Panc1 (cell line): ENCODE measurements at regions not wholly inside any gene's neighbourhood (a gene's known extent, or its start where the extent isn't known, plus 50 kb on each side); places are given as distances from the start of the nearest gene placed in this dataset.

Experiments used
- ATAC-seq: fragments of 200-7000 bp; cut with Tn5 transposase; 2 replicates; pipeline ENCODE4 v1.9.1; 2020; ENCODE audit warnings: mild to moderate bottlenecking, moderate library complexity
- BruUV-seq: library from RNA; stranded (reverse); fragments of 400-500 nt; replicated peaks from 2 replicates; lab custom pipeline; 2021; lab: Mats Ljungman, UMichigan
- CTCF ChIA-PET: fragments of 300-600 bp; sonication (Branson Sonifier 250); formaldehyde crosslinking; loops from one replicate; lab custom pipeline; 2022; ENCODE audit warnings: antibody characterized with exemption; lab: Charles Lee
- POLR2A ChIA-PET: fragments of 300-600 bp; sonication (Branson Sonifier 250); formaldehyde crosslinking; loops from one replicate; lab custom pipeline; 2022; ENCODE audit warnings: antibody characterized with exemption; lab: Charles Lee
- DNase-seq: peaks from one replicate; pipeline ENCODE4 v3.0.0-alpha.2; 2010; ENCODE audit warnings: low read depth, low spot score
- H3K27ac ChIP-seq: 2 replicates; pipeline ENCODE4 v1.5.1; 2011; ENCODE audit warnings: mild to moderate bottlenecking, low read length, inconsistent platforms
- H3K27me3 ChIP-seq: fragments of 200-500 bp; sonication (Bioruptor generic); 2 replicates; pipeline ENCODE4 v1.6.0; 2014; ENCODE audit warnings: low read length, inconsistent platforms; ENCODE audit not compliant: control insufficient read depth, insufficient read depth
- H3K36me3 ChIP-seq: fragments of 200-500 bp; sonication (Bioruptor generic); 2 replicates; pipeline ENCODE4 v1.5.1; 2014; ENCODE audit warnings: inconsistent platforms, mild to moderate bottlenecking, low read length, moderate library complexity; ENCODE audit not compliant: control insufficient read depth, insufficient read depth
- H3K4me1 ChIP-seq: 2 replicates; pipeline ENCODE4 v1.5.1; 2011; ENCODE audit warnings: inconsistent platforms, mild to moderate bottlenecking, low read length, moderate library complexity; ENCODE audit not compliant: control insufficient read depth, insufficient read depth
- H3K4me3 ChIP-seq, 2 experiments: 2 replicates each; pipeline ENCODE4 v1.5.1; 2011 to 2012; ENCODE audit warnings: low read depth in 2 of 2, low read length in 2 of 2, mild to moderate bottlenecking in 2 of 2, inconsistent platforms in 1 of 2, moderate library complexity in 1 of 2
- H3K9me3 ChIP-seq: fragments of 200-500 bp; sonication (Bioruptor generic); 2 replicates; pipeline ENCODE4 v1.5.1; 2014; ENCODE audit warnings: low read depth, mild to moderate bottlenecking, inconsistent platforms, low read length, moderate library complexity; ENCODE audit not compliant: control insufficient read depth, insufficient read depth
- POLR2AphosphoS5 ChIP-seq: IDR thresholded peaks from 2 replicates; pipeline ENCODE4 v1.6.1; 2012; ENCODE audit warnings: mild to moderate bottlenecking, low read depth, low read length, moderate library complexity
- SIN3A ChIP-seq: IDR thresholded peaks from 2 replicates; pipeline ENCODE4 v1.6.1; 2012; ENCODE audit warnings: low read depth, mild to moderate bottlenecking, low read length, moderate library complexity, borderline replicate concordance; ENCODE audit not compliant: insufficient read depth
- TCF7L2 ChIP-seq: IDR thresholded peaks from 2 replicates; pipeline ENCODE4 v1.6.1; 2011; ENCODE audit warnings: mild to moderate bottlenecking, low read depth, low read length, inconsistent platforms
- in situ Hi-C: cut with HindIII; loops from 2 replicates; pipeline ENCODE4 v1.10.0; 2016; ENCODE audit warnings: low sequenced_read_pairs, low pct_unique_long_range_greater_than_20kb
- intact Hi-C: fragments of 100-400 bp; cut with micrococcal nuclease; formaldehyde crosslinking; loops from one replicate; pipeline ENCODE4 v1.10.0; 2022; ENCODE audit not compliant: unreplicated experiment
- TF ChIP-seq, protein P1 (sequence below): fragments of 450-650 bp; IDR thresholded peaks from 2 replicates; pipeline ENCODE4 v1.5.1; 2017; ENCODE audit warnings: mild to moderate bottlenecking
- TF ChIP-seq, protein P2 (sequence below), 2 experiments: IDR thresholded peaks; 2 replicates each; pipeline ENCODE4 v1.6.1; 2011 to 2012; ENCODE audit warnings: low read depth in 2 of 2, control low read depth in 1 of 2, low read length in 1 of 2, mild to moderate bottlenecking in 1 of 2, moderate library complexity in 1 of 2; ENCODE audit not compliant: insufficient read depth in 1 of 2

DNA sequence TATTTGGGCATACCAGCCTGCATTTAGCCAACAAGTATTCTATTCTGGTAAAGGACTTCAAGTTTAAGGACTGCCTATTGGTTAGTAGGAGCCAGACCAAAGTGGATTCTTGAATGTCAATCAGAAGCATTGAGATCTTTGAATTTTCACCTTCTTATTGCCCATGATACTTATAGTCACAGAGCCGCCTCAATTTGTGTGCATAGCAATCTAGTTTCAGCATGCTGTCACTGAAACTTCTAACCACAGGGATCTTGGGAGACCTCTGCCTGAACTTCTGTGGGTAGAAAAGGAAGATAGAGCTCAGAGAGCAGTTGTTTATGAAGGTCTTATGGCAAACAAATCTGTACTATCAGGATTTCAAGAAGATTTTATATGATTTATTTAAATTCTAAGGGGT is 501.4 kb upstream of the USP24 start:
- in situ Hi-C loops = no loop called here
- ATAC-seq (no peak), DNase-seq (no peak)
- Histone ChIP-seq H3K4me3 (no peak overlapping the region), H3K4me1 (no peaks in the 10 kb centered on the region), H3K27me3 (no peaks in the 10 kb centered on the region), H3K9me3 (no peaks in the 10 kb centered on the region), H3K27ac (no peak overlapping the region), H3K36me3 (no peaks in the 10 kb centered on the region)
- TF ChIP-seq SIN3A (no peak), TCF7L2 (no peak), POLR2AphosphoS5 (no peak)
- TF ChIP-seq, protein P1, sequence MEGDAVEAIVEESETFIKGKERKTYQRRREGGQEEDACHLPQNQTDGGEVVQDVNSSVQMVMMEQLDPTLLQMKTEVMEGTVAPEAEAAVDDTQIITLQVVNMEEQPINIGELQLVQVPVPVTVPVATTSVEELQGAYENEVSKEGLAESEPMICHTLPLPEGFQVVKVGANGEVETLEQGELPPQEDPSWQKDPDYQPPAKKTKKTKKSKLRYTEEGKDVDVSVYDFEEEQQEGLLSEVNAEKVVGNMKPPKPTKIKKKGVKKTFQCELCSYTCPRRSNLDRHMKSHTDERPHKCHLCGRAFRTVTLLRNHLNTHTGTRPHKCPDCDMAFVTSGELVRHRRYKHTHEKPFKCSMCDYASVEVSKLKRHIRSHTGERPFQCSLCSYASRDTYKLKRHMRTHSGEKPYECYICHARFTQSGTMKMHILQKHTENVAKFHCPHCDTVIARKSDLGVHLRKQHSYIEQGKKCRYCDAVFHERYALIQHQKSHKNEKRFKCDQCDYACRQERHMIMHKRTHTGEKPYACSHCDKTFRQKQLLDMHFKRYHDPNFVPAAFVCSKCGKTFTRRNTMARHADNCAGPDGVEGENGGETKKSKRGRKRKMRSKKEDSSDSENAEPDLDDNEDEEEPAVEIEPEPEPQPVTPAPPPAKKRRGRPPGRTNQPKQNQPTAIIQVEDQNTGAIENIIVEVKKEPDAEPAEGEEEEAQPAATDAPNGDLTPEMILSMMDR = no peak
- TF ChIP-seq, protein P2, sequence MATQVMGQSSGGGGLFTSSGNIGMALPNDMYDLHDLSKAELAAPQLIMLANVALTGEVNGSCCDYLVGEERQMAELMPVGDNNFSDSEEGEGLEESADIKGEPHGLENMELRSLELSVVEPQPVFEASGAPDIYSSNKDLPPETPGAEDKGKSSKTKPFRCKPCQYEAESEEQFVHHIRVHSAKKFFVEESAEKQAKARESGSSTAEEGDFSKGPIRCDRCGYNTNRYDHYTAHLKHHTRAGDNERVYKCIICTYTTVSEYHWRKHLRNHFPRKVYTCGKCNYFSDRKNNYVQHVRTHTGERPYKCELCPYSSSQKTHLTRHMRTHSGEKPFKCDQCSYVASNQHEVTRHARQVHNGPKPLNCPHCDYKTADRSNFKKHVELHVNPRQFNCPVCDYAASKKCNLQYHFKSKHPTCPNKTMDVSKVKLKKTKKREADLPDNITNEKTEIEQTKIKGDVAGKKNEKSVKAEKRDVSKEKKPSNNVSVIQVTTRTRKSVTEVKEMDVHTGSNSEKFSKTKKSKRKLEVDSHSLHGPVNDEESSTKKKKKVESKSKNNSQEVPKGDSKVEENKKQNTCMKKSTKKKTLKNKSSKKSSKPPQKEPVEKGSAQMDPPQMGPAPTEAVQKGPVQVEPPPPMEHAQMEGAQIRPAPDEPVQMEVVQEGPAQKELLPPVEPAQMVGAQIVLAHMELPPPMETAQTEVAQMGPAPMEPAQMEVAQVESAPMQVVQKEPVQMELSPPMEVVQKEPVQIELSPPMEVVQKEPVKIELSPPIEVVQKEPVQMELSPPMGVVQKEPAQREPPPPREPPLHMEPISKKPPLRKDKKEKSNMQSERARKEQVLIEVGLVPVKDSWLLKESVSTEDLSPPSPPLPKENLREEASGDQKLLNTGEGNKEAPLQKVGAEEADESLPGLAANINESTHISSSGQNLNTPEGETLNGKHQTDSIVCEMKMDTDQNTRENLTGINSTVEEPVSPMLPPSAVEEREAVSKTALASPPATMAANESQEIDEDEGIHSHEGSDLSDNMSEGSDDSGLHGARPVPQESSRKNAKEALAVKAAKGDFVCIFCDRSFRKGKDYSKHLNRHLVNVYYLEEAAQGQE (IDR thresholded peaks at IDR 0.05; ENCODE audit: insufficient read depth in 1 of 2, low read depth in 2 of 2, low read length in 1 of 2) = no peak
- ChIA-PET CTCF (no interaction called here), POLR2A (no interaction called here)
- intact Hi-C loops = no loop called here
- BruUV-seq = no TSS peak

DNA sequence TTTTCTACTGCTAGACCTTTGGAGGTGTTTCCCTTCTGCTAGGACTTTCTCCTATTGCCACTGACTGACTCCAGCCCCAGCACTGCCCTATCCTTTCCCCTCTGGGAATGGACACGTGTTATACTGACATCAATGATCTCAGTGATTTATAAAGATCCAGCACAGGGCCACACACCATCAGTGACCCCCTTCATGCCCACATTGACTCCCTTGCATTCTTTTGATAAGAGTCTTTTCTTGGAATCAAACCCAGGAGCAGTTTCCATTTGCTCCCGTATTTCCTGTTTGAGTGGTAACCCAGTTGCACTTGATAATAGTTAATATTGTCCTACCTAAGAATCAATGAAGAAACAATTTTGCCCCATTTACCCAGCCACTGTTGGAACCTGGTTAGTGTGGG is 501.0 kb upstream of the USP24 start:
- Histone ChIP-seq H3K27me3 (no peaks in the 10 kb centered on the region), H3K27ac (no peak overlapping the region), H3K36me3 (no peaks in the 10 kb centered on the region), H3K4me3 (no peak overlapping the region), H3K4me1 (no peaks in the 10 kb centered on the region), H3K9me3 (no peaks in the 10 kb centered on the region)
- in situ Hi-C loops (no loop called here), intact Hi-C loops (no loop called here)
- no TSS peak for BruUV-seq
- no peak for TF ChIP-seq POLR2AphosphoS5
- TF ChIP-seq SIN3A = no peak
- no peak for TF ChIP-seq TCF7L2
- TF ChIP-seq, protein P1 = no peak
- TF ChIP-seq, protein P2 (IDR thresholded peaks at IDR 0.05; ENCODE audit: insufficient read depth in 1 of 2, low read depth in 2 of 2, low read length in 1 of 2) = no peak
- no peak for DNase-seq
- CTCF ChIA-PET = no interaction called here
- POLR2A ChIA-PET = no interaction called here
- ATAC-seq = no peak
